NOMO-1 treated with DMSO at 0.1 percent for 48 hours (cell line): ENCODE measurements at regions not wholly inside any gene's neighbourhood (a gene's known extent, or its start where the extent isn't known, plus 50 kb on each side); places are given as distances from the start of the nearest gene placed in this dataset.

Experiments used
- DNase-seq: peaks from one replicate; lab custom pipeline; 2025; ENCODE audit not compliant: unreplicated experiment; lab: John Stamatoyannopoulos, UW

GRCh38 chr6:33967966-33968724 is 164.3 kb upstream of the MLN start:
- no peak for DNase-seq

- DNase-seq: no peak
Observed at GRCh38 chr6:33967265-33967767, 163.5 kb upstream of the MLN start.

- DNase-seq: no peak
Observed at GRCh38 chr6:33966536-33966935, 162.7 kb upstream of the MLN start.

- no peak for DNase-seq
Observed at GRCh38 chr6:33965766-33966165, 162.0 kb upstream of the MLN start.

GRCh38 chr6:33964387-33964786 is 160.6 kb upstream of the MLN start:
- DNase-seq: no peak

GRCh38 chr6:33963136-33963750 is 159.4 kb upstream of the MLN start:
- DNase-seq: no peak

GRCh38 chr6:33962246-33963027 is 158.6 kb upstream of the MLN start:
- DNase-seq: no peak

GRCh38 chr6:33961691-33962090 is 157.9 kb upstream of the MLN start:
- DNase-seq: no peak

- DNase-seq: no peak
Observed at GRCh38 chr6:33960345-33961313, 156.8 kb upstream of the MLN start.

GRCh38 chr6:33959661-33960344 is 156.0 kb upstream of the MLN start:
- DNase-seq: no peak

GRCh38 chr6:33959329-33959651 is 155.5 kb upstream of the MLN start:
- no peak for DNase-seq

- DNase-seq: peak; percentile 10
Observed at GRCh38 chr6:33958526-33959328, 154.9 kb upstream of the MLN start.

- no peak for DNase-seq
Observed at GRCh38 chr6:33957892-33958525, 154.2 kb upstream of the MLN start.

- no peak for DNase-seq
Observed at GRCh38 chr6:33957131-33957891, 153.5 kb upstream of the MLN start.

- no peak for DNase-seq
Observed at GRCh38 chr6:33956206-33956605, 152.4 kb upstream of the MLN start.

GRCh38 chr6:33955566-33955965 is 151.8 kb upstream of the MLN start:
- DNase-seq: no peak

- DNase-seq: no peak
Observed at GRCh38 chr6:33954453-33954852, 150.7 kb upstream of the MLN start.

- no peak for DNase-seq
Observed at GRCh38 chr6:33953171-33953570, 149.4 kb upstream of the MLN start.
